IMR-90 (cell line): ENCODE measurements at regions not wholly inside any gene's neighbourhood (a gene's known extent, or its start where the extent isn't known, plus 50 kb on each side); places are given as distances from the start of the nearest gene placed in this dataset.

Experiments used
- ATAC-seq: fragments of 200-7000 bp; cut with Tn5 transposase; 2 replicates; pipeline ENCODE4 v1.9.1; 2020; ENCODE audit warnings: low read depth, mild to moderate bottlenecking, moderate library complexity
- BruUV-seq: library from RNA; stranded (reverse); fragments of 400-500 nt; replicated peaks from 2 replicates; lab custom pipeline; 2021; lab: Mats Ljungman, UMichigan
- CTCF ChIA-PET: fragments of 300-600 bp; formaldehyde crosslinking; extraction: SDS; loops from one replicate; lab custom pipeline; 2021; ENCODE audit warnings: antibody characterized with exemption; lab: Yijun Ruan, JAX
- POLR2A ChIA-PET: fragments of 300-600 bp; sonication (Branson Sonifier 250); formaldehyde crosslinking; loops from one replicate; lab custom pipeline; 2022; ENCODE audit warnings: antibody characterized with exemption; ENCODE audit not compliant: unreplicated experiment; lab: Charles Lee
- DNase-seq: peaks from one replicate; pipeline ENCODE4 v3.0.0; 2013
- H2AFZ ChIP-seq: replicated peaks from 2 replicates; pipeline ENCODE3; 2013; ENCODE audit warnings: low read length, mild to moderate bottlenecking; ENCODE audit not compliant: poor library complexity
- H2AK5ac ChIP-seq: 2 replicates; pipeline ENCODE4 v1.6.1; 2013; ENCODE audit warnings: low read depth, low read length, inconsistent platforms
- H2AK9ac ChIP-seq: replicated peaks from 2 replicates; pipeline ENCODE3; 2013; ENCODE audit warnings: mild to moderate bottlenecking, low read depth, low read length, moderate library complexity; ENCODE audit not compliant: poor library complexity
- H2BK120ac ChIP-seq: 2 replicates; pipeline ENCODE4 v1.6.1; 2013; ENCODE audit warnings: low read depth, low read length, inconsistent platforms
- H2BK15ac ChIP-seq: 3 replicates; pipeline ENCODE4 v1.6.1; 2013; ENCODE audit warnings: low read depth, low read length, inconsistent platforms
- H2BK20ac ChIP-seq: 2 replicates; pipeline ENCODE4 v1.6.1; 2013; ENCODE audit warnings: low read depth, mild to moderate bottlenecking, inconsistent platforms, low read length, moderate library complexity
- H2BK5ac ChIP-seq: 2 replicates; pipeline ENCODE4 v1.6.1; 2013; ENCODE audit warnings: mild to moderate bottlenecking, low read depth, low read length, inconsistent platforms; ENCODE audit not compliant: poor library complexity, severe bottlenecking
- H3K14ac ChIP-seq: replicated peaks from 2 replicates; pipeline ENCODE4 v1.6.1; 2013; ENCODE audit warnings: low read depth, low read length, inconsistent platforms
- H3K18ac ChIP-seq: 2 replicates; pipeline ENCODE4 v1.6.1; 2013; ENCODE audit warnings: low read depth, low read length, control low read depth
- H3K23ac ChIP-seq: 2 replicates; pipeline ENCODE4 v1.6.1; 2013; ENCODE audit warnings: low read depth, low read length, inconsistent platforms
- H3K27ac ChIP-seq: 2 replicates; pipeline ENCODE4 v1.5.1; 2013; ENCODE audit warnings: mild to moderate bottlenecking, control low read depth, low read length; ENCODE audit not compliant: insufficient read depth
- H3K27me3 ChIP-seq: 2 replicates; pipeline ENCODE4 v1.6.1; 2013; ENCODE audit warnings: low read length; ENCODE audit not compliant: control insufficient read depth, insufficient read depth
- H3K36me3 ChIP-seq: 2 replicates; pipeline ENCODE4 v1.6.1; 2013; ENCODE audit warnings: low read length, mixed read lengths; ENCODE audit not compliant: control insufficient read depth, insufficient read depth
- H3K4ac ChIP-seq: 2 replicates; pipeline ENCODE4 v1.6.1; 2013; ENCODE audit warnings: low read depth, low read length, inconsistent platforms
- H3K4me1 ChIP-seq: 2 replicates; pipeline ENCODE4 v1.6.1; 2013; ENCODE audit warnings: low read length, mixed read lengths; ENCODE audit not compliant: control insufficient read depth, insufficient read depth
- H3K4me2 ChIP-seq: 2 replicates; pipeline ENCODE4 v1.6.1; 2013; ENCODE audit warnings: low read depth, mild to moderate bottlenecking, control low read depth, low read length, moderate library complexity
- H3K4me3 ChIP-seq: 2 replicates; pipeline ENCODE4 v1.5.1; 2013; ENCODE audit warnings: low read depth, mild to moderate bottlenecking, control low read depth, low read length, moderate library complexity; ENCODE audit not compliant: insufficient read depth
- H3K56ac ChIP-seq: 2 replicates; pipeline ENCODE4 v1.6.1; 2013; ENCODE audit warnings: low read length, inconsistent platforms; ENCODE audit not compliant: insufficient read depth; ENCODE audit errors: extremely low read depth
- H3K79me1 ChIP-seq, 2 experiments: 2 replicates each; pipeline ENCODE4 v1.6.1; 2013; ENCODE audit warnings: low read length in 2 of 2, inconsistent platforms in 1 of 2, low read depth in 1 of 2
- H3K9ac ChIP-seq: 2 replicates; pipeline ENCODE4 v1.6.1; 2013; ENCODE audit warnings: low read depth, low read length, control low read depth
- H3K9me1 ChIP-seq: 2 replicates; pipeline ENCODE4 v1.6.1; 2013; ENCODE audit warnings: low read length, inconsistent platforms; ENCODE audit not compliant: insufficient read depth
- H3K9me3 ChIP-seq: 2 replicates; pipeline ENCODE4 v1.6.1; 2013; ENCODE audit warnings: low read length; ENCODE audit not compliant: control insufficient read depth, insufficient read depth
- H4K20me1 ChIP-seq: 2 replicates; pipeline ENCODE4 v1.6.1; 2013; ENCODE audit warnings: low read length, inconsistent platforms; ENCODE audit not compliant: insufficient read depth
- H4K5ac ChIP-seq: 2 replicates; pipeline ENCODE4 v1.6.1; 2013; ENCODE audit warnings: mild to moderate bottlenecking, low read depth, low read length, control low read depth
- H4K8ac ChIP-seq, 2 experiments: 2 replicates each; pipeline ENCODE4 v1.6.1; 2013; ENCODE audit warnings: low read depth in 2 of 2, low read length in 2 of 2, control low read depth in 1 of 2, inconsistent platforms in 1 of 2
- H4K91ac ChIP-seq: 2 replicates; pipeline ENCODE4 v1.6.1; 2013; ENCODE audit warnings: low read depth, low read length, inconsistent platforms; ENCODE audit not compliant: insufficient read depth
- BHLHE40 ChIP-seq: fragments of 150-350 bp; IDR thresholded peaks from 2 replicates; pipeline ENCODE4 v1.6.1; 2016; ENCODE audit warnings: mild to moderate bottlenecking, low read depth, low read length
- CEBPB ChIP-seq: IDR thresholded peaks from 2 replicates; pipeline ENCODE4 v1.6.1; 2012; ENCODE audit warnings: low read depth, low read length, improper control_type of control experiment
- CHD1 ChIP-seq: IDR thresholded peaks from 2 replicates; pipeline ENCODE4 v1.6.1; 2012; ENCODE audit warnings: low read depth, low read length, improper control_type of control experiment
- CTCF ChIP-seq: conservative IDR thresholded peaks from 2 replicates; pipeline ENCODE4 v1.5.1; 2012; ENCODE audit warnings: mild to moderate bottlenecking, low read depth, low read length, improper control_type of control experiment
- ELK1 ChIP-seq: fragments of 150-350 bp; IDR thresholded peaks from 2 replicates; pipeline ENCODE4 v1.6.1; 2016; ENCODE audit warnings: low read depth, mild to moderate bottlenecking, low read length, moderate library complexity, borderline replicate concordance
- FOS ChIP-seq: fragments of 150-350 bp; IDR thresholded peaks from 2 replicates; pipeline ENCODE4 v1.6.1; 2016; ENCODE audit warnings: low read depth, low read length
- MAZ ChIP-seq: IDR thresholded peaks from 2 replicates; pipeline ENCODE4 v1.6.1; 2012; ENCODE audit warnings: low read depth, mild to moderate bottlenecking, low read length, improper control_type of control experiment, moderate library complexity, borderline replicate concordance
- MXI1 ChIP-seq: IDR thresholded peaks from 2 replicates; pipeline ENCODE4 v1.6.1; 2012; ENCODE audit warnings: low read depth, mild to moderate bottlenecking, low read length, moderate library complexity, borderline replicate concordance
- NFE2L2 ChIP-seq: fragments of 150-350 bp; IDR thresholded peaks from 2 replicates; pipeline ENCODE4 v1.6.1; 2016; ENCODE audit warnings: low read depth, mild to moderate bottlenecking, low read length
- POLR2A ChIP-seq: IDR thresholded peaks from 2 replicates; pipeline ENCODE4 v1.6.1; 2012; ENCODE audit warnings: mild to moderate bottlenecking, low read depth, low read length
- RAD21 ChIP-seq: IDR thresholded peaks from 2 replicates; pipeline ENCODE4 v1.6.1; 2012; ENCODE audit warnings: low read length, improper control_type of control experiment
- RCOR1 ChIP-seq: IDR thresholded peaks from 2 replicates; pipeline ENCODE4 v1.6.1; 2012; ENCODE audit warnings: mild to moderate bottlenecking, low read length, improper control_type of control experiment; ENCODE audit not compliant: insufficient replicate concordance
- RFX5 ChIP-seq: IDR thresholded peaks from 2 replicates; pipeline ENCODE4 v1.8.0; 2012; ENCODE audit warnings: low read depth, mild to moderate bottlenecking, low read length, moderate library complexity
- SMC3 ChIP-seq: fragments of 150-350 bp; IDR thresholded peaks from 2 replicates; pipeline ENCODE4 v1.6.1; 2016; ENCODE audit warnings: low read depth, mild to moderate bottlenecking, antibody characterized with exemption, low read length, moderate library complexity
- USF2 ChIP-seq: fragments of 150-350 bp; IDR thresholded peaks from 2 replicates; pipeline ENCODE4 v1.6.1; 2017; ENCODE audit warnings: mild to moderate bottlenecking, antibody characterized with exemption, low read length, low read depth
- WGBS, 2 experiments: methylation state at CpG; one replicate each; pipeline versions ENCODE4 v1.1.5 to v1.1.7; 2013; ENCODE audit warnings: missing lambda C conversion rate in 2 of 2; ENCODE audit not compliant: insufficient read length in 1 of 2; ENCODE audit errors: extremely low coverage in 2 of 2; 5-methylcytosine and 5-hydroxymethylcytosine counted together
- dilution Hi-C: fragments of 300-500 bp; cut with HindIII; formaldehyde crosslinking; loops from one replicate; pipeline ENCODE4 v1.14.3; 2018; ENCODE audit warnings: low sequenced_read_pairs; ENCODE audit not compliant: unreplicated experiment
- in situ Hi-C: fragments of 300-500 bp; cut with MboI; formaldehyde crosslinking; loops from 3 replicates; pipeline ENCODE4 v1.14.3; 2019; ENCODE audit warnings: low sequenced_read_pairs, inconsistent platforms, mixed read lengths
- intact Hi-C: fragments of 100-400 bp; cut with micrococcal nuclease; formaldehyde crosslinking; loops from 2 replicates; pipeline ENCODE4 v1.10.0; 2022

DNA sequence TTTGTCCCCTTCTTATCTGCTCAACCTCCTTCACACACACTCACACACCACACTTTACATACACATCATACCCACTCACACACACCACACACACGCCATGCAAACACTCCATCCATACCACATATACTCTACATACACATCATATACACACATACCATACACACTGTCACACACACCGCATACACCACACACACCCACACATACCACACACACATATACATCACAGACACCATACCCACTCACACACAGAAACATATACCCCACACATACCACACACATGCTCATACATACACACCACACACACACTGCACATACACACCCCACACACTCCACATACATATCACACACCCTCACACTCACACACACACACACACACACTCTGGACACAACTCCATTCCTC is 54.3 kb upstream of the ACP3 start:
- no peak overlapping the region for H2BK15ac ChIP-seq

More for the DNA sequence above, 54.3 kb upstream of the ACP3 start:
- dilution Hi-C loops (no loop called here), intact Hi-C loops (no loop called here), in situ Hi-C loops (loop anchor here (25.0 kb wide), 1 partner anchor 374 kb away; no protein-coding TSS in a partner anchor)
- Histone ChIP-seq H3K79me1 (no peaks in the 10 kb centered on the region), H3K23ac (no peak overlapping the region), H3K4me3 (no peak overlapping the region), H3K9ac (no peak overlapping the region), H3K4me2 (no peak overlapping the region), H4K5ac (no peak overlapping the region), H2BK20ac (no peak overlapping the region), H4K8ac (no peak overlapping the region), H4K20me1 (no peaks in the 10 kb centered on the region), H2AFZ (peak overlapping the region; percentile 21), H2AK9ac (no peak overlapping the region), H3K9me1 (peaks cover 4% of the 10 kb centered on the region; the same call in 1 of the 2 replicates), H2BK5ac (peak overlapping the region; percentile 90), H3K27ac (no peak overlapping the region), H3K36me3 (no peaks in the 10 kb centered on the region), H2BK120ac (no peak overlapping the region), H3K18ac (no peak overlapping the region), H3K4me1 (no peaks in the 10 kb centered on the region), H2AK5ac (no peak overlapping the region; the same call in 1 of the 2 replicates), H4K91ac (no peak overlapping the region), H3K56ac (no peak overlapping the region), H3K4ac (no peak overlapping the region), H3K9me3 (no peaks in the 10 kb centered on the region), H3K14ac (no peak overlapping the region), H3K27me3 (peaks cover 2% of the 10 kb centered on the region; the same call in 1 of the 2 replicates)
- no peak for TF ChIP-seq RFX5
- TF ChIP-seq MAZ, result no peak
- TF ChIP-seq POLR2A, result no peak
- no peak for TF ChIP-seq BHLHE40
- TF ChIP-seq NFE2L2, result no peak
- TF ChIP-seq CHD1, result no peak
- TF ChIP-seq SMC3, result no peak
- TF ChIP-seq RCOR1, result no peak
- TF ChIP-seq USF2, result no peak
- no peak for TF ChIP-seq CTCF
- TF ChIP-seq ELK1, result no peak
- TF ChIP-seq CEBPB, result no peak
- no peak for TF ChIP-seq MXI1
- no peak for TF ChIP-seq FOS
- TF ChIP-seq RAD21, result no peak
- BruUV-seq, result no TSS peak
- POLR2A ChIA-PET, result no interaction called here
- ATAC-seq (no peak), DNase-seq (no peak)
- WGBS, 2 experiments, result 79 to 100% methylated on average over 2 of the region's 2 CpGs
- CTCF ChIA-PET, result no interaction called here
